ENCODE measurements at regions not wholly inside any gene's neighbourhood (a gene's known extent, or its start where the extent isn't known, plus 50 kb on each side); places are given as distances from the start of the nearest gene placed in this dataset.

DNA sequence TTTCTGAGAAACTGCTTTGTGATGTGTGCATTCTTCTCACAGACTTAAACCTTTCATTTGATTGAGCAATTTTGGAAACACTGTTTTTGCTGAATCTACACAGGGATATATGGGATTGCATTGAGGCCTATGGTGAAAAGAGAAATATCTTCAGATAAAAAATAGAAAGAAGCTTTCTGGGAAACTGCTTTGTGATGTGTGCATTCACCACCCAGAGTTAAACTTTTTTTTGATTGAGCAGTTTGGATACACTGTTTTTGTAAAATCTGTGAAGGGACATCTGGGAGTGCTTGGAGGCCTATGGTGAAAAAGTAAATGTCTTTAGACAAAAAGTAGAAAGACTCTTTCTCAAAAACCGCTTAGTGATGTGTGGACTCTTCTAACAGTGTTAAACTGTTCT, 1683.8 kb downstream of the UQCRFS1 start:
- WGBS (ENCODE audit: insufficient coverage) = 27% methylated on average over 1 of the region's 1 CpG
- Histone ChIP-seq H3K27ac (ENCODE audit: low read length) (no peak overlapping the region), H3K9me3 (peaks cover 5% of the 10 kb centered on the region), H3K4me3 (ENCODE audit: control insufficient read depth in 1 of 2, extremely low read depth in 1 of 2, low read length in 1 of 2) (no peak overlapping the region), H3K4me1 (ENCODE audit: control insufficient read depth in 1 of 2, extremely low read depth in 1 of 2, insufficient read depth in 2 of 2, low read length in 2 of 2) (no peaks in the 10 kb centered on the region), H3K27me3 (replicated peaks in 1 of 2; ENCODE audit: control insufficient read depth in 2 of 2, extremely low read depth in 1 of 2, insufficient read depth in 2 of 2, low read length in 1 of 2) (no peaks in the 10 kb centered on the region), H3K36me3 (ENCODE audit: control insufficient read depth in 2 of 2, extremely low read depth in 1 of 2, insufficient read depth in 1 of 2, low read length in 1 of 2) (no peaks in the 10 kb centered on the region)
- Mint-ChIP-seq H3K9me3 (peaks cover 34 to 64% (median 43%) of the 10 kb centered on the region in 3 donors), H3K4me3 (no peak overlapping the region), H3K27ac (no peak overlapping the region), H3K4me1 (no peaks in the 10 kb centered on the region), H3K27me3 (no peaks in the 10 kb centered on the region), H3K36me3 (peaks cover 3% of the 10 kb centered on the region)
- DNase-seq = no peak
- CTCF ChIA-PET = no interaction called here
- ATAC-seq (replicated peaks in 1 of 4) = no peak
- POLR2A ChIA-PET = no interaction called here

DNA sequence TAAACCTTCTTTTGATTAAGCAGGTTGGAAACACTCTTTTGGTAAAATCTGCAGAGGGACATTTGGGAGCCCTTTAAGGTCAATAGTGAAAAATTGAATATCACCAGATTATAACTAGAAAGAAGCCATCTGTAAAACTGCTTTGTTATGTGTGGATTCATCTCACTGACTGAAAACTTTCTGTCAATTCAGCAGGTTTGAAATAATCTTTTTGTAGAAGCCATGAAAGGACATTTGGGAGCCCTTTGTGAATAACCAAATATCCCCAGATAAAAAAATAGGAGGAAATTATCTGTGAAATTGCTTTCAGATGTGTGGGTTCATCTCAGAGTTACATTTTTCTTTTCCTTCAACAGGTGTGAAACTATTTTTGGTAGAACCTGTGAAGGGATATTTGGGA, 1690.7 kb downstream of the UQCRFS1 start:
- Histone ChIP-seq H3K9me3 (peaks cover 2% of the 10 kb centered on the region), H3K27me3 (replicated peaks in 1 of 2; ENCODE audit: control insufficient read depth in 2 of 2, extremely low read depth in 1 of 2, insufficient read depth in 2 of 2, low read length in 1 of 2) (no peaks in the 10 kb centered on the region), H3K27ac (ENCODE audit: low read length) (no peak overlapping the region), H3K36me3 (ENCODE audit: control insufficient read depth in 2 of 2, extremely low read depth in 1 of 2, insufficient read depth in 1 of 2, low read length in 1 of 2) (no peaks in the 10 kb centered on the region), H3K4me1 (ENCODE audit: control insufficient read depth in 1 of 2, extremely low read depth in 1 of 2, insufficient read depth in 2 of 2, low read length in 2 of 2) (no peaks in the 10 kb centered on the region), H3K4me3 (ENCODE audit: control insufficient read depth in 1 of 2, extremely low read depth in 1 of 2, low read length in 1 of 2) (no peak overlapping the region)
- ChIA-PET CTCF (no interaction called here), POLR2A (no interaction called here)
- no peaks in the 10 kb centered on the region for H3K4me1 Mint-ChIP-seq
- peaks cover 0 to 28% (median 14%) of the 10 kb centered on the region in 3 donors for H3K9me3 Mint-ChIP-seq
- no peak overlapping the region for H3K4me3 Mint-ChIP-seq
- H3K27ac Mint-ChIP-seq = no peak overlapping the region
- no peak for ATAC-seq (replicated peaks in 1 of 4)
- no peaks in the 10 kb centered on the region for H3K27me3 Mint-ChIP-seq
- no peaks in the 10 kb centered on the region for H3K36me3 Mint-ChIP-seq
- DNase-seq = no peak

Data from T-cell (primary cell).